ENCODE measurements at regions not wholly inside any gene's neighbourhood (a gene's known extent, or its start where the extent isn't known, plus 50 kb on each side); places are given as distances from the start of the nearest gene placed in this dataset.

- peaks cover 43% of the 10 kb centered on the region for H3K4me1 ChIP-seq (ENCODE audit: control insufficient read depth, low read length)
- H3K36me3 ChIP-seq (ENCODE audit: control insufficient read depth, low read length), result no peaks in the 10 kb centered on the region
- no peaks in the 10 kb centered on the region for H4K20me1 ChIP-seq (ENCODE audit: control insufficient read depth, insufficient read depth, low read depth, low read length)
- H3K4me3 ChIP-seq (ENCODE audit: low read length), result peak overlapping the region; percentile 45
- no peaks in the 10 kb centered on the region for H3K9me2 ChIP-seq (replicated peaks; ENCODE audit: control insufficient read depth, low read length)
- H3K27ac ChIP-seq (ENCODE audit: low read depth, low read length), result peak overlapping the region; percentile 74
- TF ChIP-seq EZH2phosphoT487 (IDR thresholded peaks at IDR 0.05; ENCODE audit: borderline replicate concordance, low read length), result no peak
- TF ChIP-seq, protein P1, sequence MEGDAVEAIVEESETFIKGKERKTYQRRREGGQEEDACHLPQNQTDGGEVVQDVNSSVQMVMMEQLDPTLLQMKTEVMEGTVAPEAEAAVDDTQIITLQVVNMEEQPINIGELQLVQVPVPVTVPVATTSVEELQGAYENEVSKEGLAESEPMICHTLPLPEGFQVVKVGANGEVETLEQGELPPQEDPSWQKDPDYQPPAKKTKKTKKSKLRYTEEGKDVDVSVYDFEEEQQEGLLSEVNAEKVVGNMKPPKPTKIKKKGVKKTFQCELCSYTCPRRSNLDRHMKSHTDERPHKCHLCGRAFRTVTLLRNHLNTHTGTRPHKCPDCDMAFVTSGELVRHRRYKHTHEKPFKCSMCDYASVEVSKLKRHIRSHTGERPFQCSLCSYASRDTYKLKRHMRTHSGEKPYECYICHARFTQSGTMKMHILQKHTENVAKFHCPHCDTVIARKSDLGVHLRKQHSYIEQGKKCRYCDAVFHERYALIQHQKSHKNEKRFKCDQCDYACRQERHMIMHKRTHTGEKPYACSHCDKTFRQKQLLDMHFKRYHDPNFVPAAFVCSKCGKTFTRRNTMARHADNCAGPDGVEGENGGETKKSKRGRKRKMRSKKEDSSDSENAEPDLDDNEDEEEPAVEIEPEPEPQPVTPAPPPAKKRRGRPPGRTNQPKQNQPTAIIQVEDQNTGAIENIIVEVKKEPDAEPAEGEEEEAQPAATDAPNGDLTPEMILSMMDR (IDR thresholded peaks at IDR 0.05; ENCODE audit: low read depth, low read length, poor library complexity, severe bottlenecking), result no peak
- no peaks in the 10 kb centered on the region for H3K79me2 ChIP-seq (ENCODE audit: control insufficient read depth, low read length)
- H3K4me2 ChIP-seq (ENCODE audit: low read length), result peak overlapping the region; percentile 63
- H3F3A ChIP-seq (ENCODE audit: control insufficient read depth, insufficient read depth), result peaks cover 5% of the 10 kb centered on the region; the same call in 1 of the 2 replicates
- H3K27me3 ChIP-seq (ENCODE audit: control insufficient read depth, low read length), result no peaks in the 10 kb centered on the region
- no peaks in the 10 kb centered on the region for H3K9me3 ChIP-seq (ENCODE audit: control insufficient read depth, insufficient read depth, low read length)
Measured at GRCh38 chr7:85290269-85290668, 103.4 kb upstream of the SEMA3D start.

DNA sequence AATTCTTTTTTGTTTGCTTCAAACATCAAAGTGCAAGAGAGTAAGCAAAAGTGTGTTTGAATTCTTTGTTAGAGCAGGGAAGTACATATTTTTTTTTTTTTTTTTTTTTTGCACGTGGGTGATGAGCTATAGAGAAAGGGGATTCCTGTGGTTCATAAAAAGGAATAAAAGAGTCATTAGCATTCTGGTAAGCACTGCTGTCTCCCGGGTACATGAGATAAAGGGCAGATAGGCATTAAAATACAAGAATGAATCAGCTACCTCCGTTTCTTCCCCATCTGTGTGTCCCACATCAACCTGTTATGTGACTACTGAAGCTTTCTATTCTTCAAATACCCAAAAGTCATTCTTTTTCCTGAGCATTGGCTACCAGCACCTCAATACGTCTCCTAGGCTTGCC lies 102.4 kb upstream of the SEMA3D start:
- H3K27me3 ChIP-seq (ENCODE audit: control insufficient read depth, low read length), result no peaks in the 10 kb centered on the region
- H3K36me3 ChIP-seq (ENCODE audit: control insufficient read depth, low read length), result no peaks in the 10 kb centered on the region
- peaks cover 5% of the 10 kb centered on the region; the same call in 1 of the 2 replicates for H3F3A ChIP-seq (ENCODE audit: control insufficient read depth, insufficient read depth)
- H3K4me2 ChIP-seq (ENCODE audit: low read length), result no peak overlapping the region
- H3K4me1 ChIP-seq (ENCODE audit: control insufficient read depth, low read length), result peaks cover 43% of the 10 kb centered on the region
- no peak overlapping the region for H3K4me3 ChIP-seq (ENCODE audit: low read length)
- no peak overlapping the region for H3K27ac ChIP-seq (ENCODE audit: low read depth, low read length)
- no peaks in the 10 kb centered on the region for H4K20me1 ChIP-seq (ENCODE audit: control insufficient read depth, insufficient read depth, low read depth, low read length)
- no peaks in the 10 kb centered on the region for H3K9me2 ChIP-seq (replicated peaks; ENCODE audit: control insufficient read depth, low read length)
- H3K79me2 ChIP-seq (ENCODE audit: control insufficient read depth, low read length), result no peaks in the 10 kb centered on the region
- TF ChIP-seq, protein P1 (IDR thresholded peaks at IDR 0.05; ENCODE audit: low read depth, low read length, poor library complexity, severe bottlenecking), result no peak
- no peak for TF ChIP-seq EZH2phosphoT487 (IDR thresholded peaks at IDR 0.05; ENCODE audit: borderline replicate concordance, low read length)
- H3K9me3 ChIP-seq (ENCODE audit: control insufficient read depth, insufficient read depth, low read length), result no peaks in the 10 kb centered on the region

- peaks cover 5% of the 10 kb centered on the region; the same call in 1 of the 2 replicates for H3F3A ChIP-seq (ENCODE audit: control insufficient read depth, insufficient read depth)
- no peaks in the 10 kb centered on the region for H3K27me3 ChIP-seq (ENCODE audit: control insufficient read depth, low read length)
- no peaks in the 10 kb centered on the region for H3K36me3 ChIP-seq (ENCODE audit: control insufficient read depth, low read length)
- no peaks in the 10 kb centered on the region for H4K20me1 ChIP-seq (ENCODE audit: control insufficient read depth, insufficient read depth, low read depth, low read length)
- no peaks in the 10 kb centered on the region for H3K9me2 ChIP-seq (replicated peaks; ENCODE audit: control insufficient read depth, low read length)
- H3K79me2 ChIP-seq (ENCODE audit: control insufficient read depth, low read length), result no peaks in the 10 kb centered on the region
- H3K27ac ChIP-seq (ENCODE audit: low read depth, low read length), result no peak overlapping the region
- no peak overlapping the region for H3K4me3 ChIP-seq (ENCODE audit: low read length)
- H3K4me2 ChIP-seq (ENCODE audit: low read length), result no peak overlapping the region
- TF ChIP-seq EZH2phosphoT487 (IDR thresholded peaks at IDR 0.05; ENCODE audit: borderline replicate concordance, low read length), result no peak
- TF ChIP-seq, protein P1 (IDR thresholded peaks at IDR 0.05; ENCODE audit: low read depth, low read length, poor library complexity, severe bottlenecking), result no peak
- peaks cover 28% of the 10 kb centered on the region for H3K4me1 ChIP-seq (ENCODE audit: control insufficient read depth, low read length)
- H3K9me3 ChIP-seq (ENCODE audit: control insufficient read depth, insufficient read depth, low read length), result no peaks in the 10 kb centered on the region
Measured at GRCh38 chr7:85287106-85287825, 100.4 kb upstream of the SEMA3D start.
